A673 (cell line): ENCODE measurements at regions not wholly inside any gene's neighbourhood (a gene's known extent, or its start where the extent isn't known, plus 50 kb on each side); places are given as distances from the start of the nearest gene placed in this dataset.

Source experiments
- BruUV-seq: library from RNA; stranded (reverse); fragments of 400-500 nt; replicated peaks from 2 replicates; lab custom pipeline; 2021; lab: Mats Ljungman, UMichigan
- CTCF ChIA-PET: fragments of 300-600 bp; sonication (Branson Sonifier 250); formaldehyde crosslinking; loops from one replicate; lab custom pipeline; 2022; ENCODE audit warnings: antibody characterized with exemption; lab: Charles Lee
- POLR2A ChIA-PET: fragments of 300-600 bp; sonication (Branson Sonifier 250); formaldehyde crosslinking; loops from one replicate; lab custom pipeline; 2022; ENCODE audit warnings: antibody characterized with exemption; ENCODE audit not compliant: low non-redundant PET; lab: Charles Lee
- DNase-seq: peaks from one replicate; pipeline ENCODE4 v3.0.0-alpha.2; 2015; ENCODE audit warnings: low spot score
- H3K27ac ChIP-seq: fragments of 200-600 bp; sonication (generic); 2 replicates; pipeline ENCODE4 v1.5.1; 2016; ENCODE audit warnings: mixed run types, low read depth, mild to moderate bottlenecking, mixed read lengths, antibody characterized with exemption, low read length; ENCODE audit not compliant: poor library complexity, severe bottlenecking
- H3K27me3 ChIP-seq: fragments of 200-600 bp; sonication (generic); replicated peaks from 2 replicates; pipeline ENCODE4 v1.6.1; 2017; ENCODE audit warnings: mixed run types, low read depth, mild to moderate bottlenecking, mixed read lengths, antibody characterized with exemption, low read length; ENCODE audit not compliant: insufficient read depth, poor library complexity
- H3K36me3 ChIP-seq: fragments of 200-600 bp; sonication (generic); 2 replicates; pipeline ENCODE4 v1.6.1; 2016; ENCODE audit warnings: mixed run types, mild to moderate bottlenecking, mixed read lengths, antibody characterized with exemption, low read length; ENCODE audit not compliant: insufficient read depth, poor library complexity, severe bottlenecking
- H3K4me1 ChIP-seq: fragments of 200-600 bp; sonication (generic); 2 replicates; pipeline ENCODE4 v1.6.1; 2017; ENCODE audit warnings: mixed run types, mild to moderate bottlenecking, mixed read lengths, antibody characterized with exemption, low read length; ENCODE audit not compliant: insufficient read depth, poor library complexity, severe bottlenecking
- H3K4me3 ChIP-seq: fragments of 200-600 bp; sonication (generic); 2 replicates; pipeline ENCODE4 v1.5.1; 2016; ENCODE audit warnings: low read depth, mixed run types, mild to moderate bottlenecking, mixed read lengths, low read length; ENCODE audit not compliant: poor library complexity, severe bottlenecking
- H3K9me3 ChIP-seq: fragments of 200-600 bp; sonication (generic); 2 replicates; pipeline ENCODE4 v1.6.1; 2016; ENCODE audit warnings: mixed run types, low read depth, mild to moderate bottlenecking, mixed read lengths, antibody characterized with exemption, low read length; ENCODE audit not compliant: poor library complexity, severe bottlenecking
- EZH2 ChIP-seq: fragments of 200-600 bp; sonication (generic); IDR thresholded peaks from 2 replicates; pipeline ENCODE4 v1.6.1; 2017; ENCODE audit warnings: borderline replicate concordance, low read depth, mild to moderate bottlenecking, mixed read lengths, antibody characterized with exemption, low read length; ENCODE audit not compliant: poor library complexity, severe bottlenecking
- intact Hi-C: fragments of 100-400 bp; cut with micrococcal nuclease; formaldehyde crosslinking; loops from one replicate; pipeline ENCODE4 v1.10.0; 2022; ENCODE audit not compliant: unreplicated experiment
- TF ChIP-seq, protein P1 (sequence below): fragments of 300-800, 200-600 bp; sonication (generic); conservative IDR thresholded peaks from 2 replicates; pipeline ENCODE4 v1.5.1; 2017; ENCODE audit warnings: low read depth, mild to moderate bottlenecking, antibody characterized with exemption, low read length, moderate library complexity, mixed read lengths

DNA sequence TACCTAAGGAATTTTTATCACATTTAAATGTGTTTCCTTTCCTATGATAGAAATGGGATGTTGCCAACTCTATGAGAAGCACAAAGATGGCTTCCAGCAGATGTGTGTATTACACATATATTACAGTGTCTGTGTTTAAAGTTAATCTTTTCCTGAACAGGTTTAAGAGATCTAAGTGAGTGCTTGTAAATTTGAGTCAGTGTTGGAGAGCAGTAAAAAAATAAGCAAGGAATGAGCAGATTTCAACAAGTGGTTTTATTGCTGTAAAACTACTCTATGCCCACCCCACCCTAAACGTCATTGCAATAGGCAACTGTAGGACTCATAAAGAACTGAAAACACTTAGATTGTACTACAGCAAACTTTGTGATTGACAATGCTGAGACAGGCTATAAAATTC is 248.7 kb downstream of the KLF5 start:
- H3K27me3 ChIP-seq = no peaks in the 10 kb centered on the region
- no peaks in the 10 kb centered on the region for H3K4me1 ChIP-seq
- ChIA-PET POLR2A (no interaction called here), CTCF (no interaction called here)
- H3K9me3 ChIP-seq = no peaks in the 10 kb centered on the region
- TF ChIP-seq, protein P1, sequence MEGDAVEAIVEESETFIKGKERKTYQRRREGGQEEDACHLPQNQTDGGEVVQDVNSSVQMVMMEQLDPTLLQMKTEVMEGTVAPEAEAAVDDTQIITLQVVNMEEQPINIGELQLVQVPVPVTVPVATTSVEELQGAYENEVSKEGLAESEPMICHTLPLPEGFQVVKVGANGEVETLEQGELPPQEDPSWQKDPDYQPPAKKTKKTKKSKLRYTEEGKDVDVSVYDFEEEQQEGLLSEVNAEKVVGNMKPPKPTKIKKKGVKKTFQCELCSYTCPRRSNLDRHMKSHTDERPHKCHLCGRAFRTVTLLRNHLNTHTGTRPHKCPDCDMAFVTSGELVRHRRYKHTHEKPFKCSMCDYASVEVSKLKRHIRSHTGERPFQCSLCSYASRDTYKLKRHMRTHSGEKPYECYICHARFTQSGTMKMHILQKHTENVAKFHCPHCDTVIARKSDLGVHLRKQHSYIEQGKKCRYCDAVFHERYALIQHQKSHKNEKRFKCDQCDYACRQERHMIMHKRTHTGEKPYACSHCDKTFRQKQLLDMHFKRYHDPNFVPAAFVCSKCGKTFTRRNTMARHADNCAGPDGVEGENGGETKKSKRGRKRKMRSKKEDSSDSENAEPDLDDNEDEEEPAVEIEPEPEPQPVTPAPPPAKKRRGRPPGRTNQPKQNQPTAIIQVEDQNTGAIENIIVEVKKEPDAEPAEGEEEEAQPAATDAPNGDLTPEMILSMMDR = no peak
- no peak for TF ChIP-seq EZH2
- H3K27ac ChIP-seq = no peak overlapping the region
- DNase-seq = no peak
- H3K4me3 ChIP-seq = no peak overlapping the region
- BruUV-seq = no TSS peak
- intact Hi-C loops = no loop called here
- no peaks in the 10 kb centered on the region for H3K36me3 ChIP-seq

DNA sequence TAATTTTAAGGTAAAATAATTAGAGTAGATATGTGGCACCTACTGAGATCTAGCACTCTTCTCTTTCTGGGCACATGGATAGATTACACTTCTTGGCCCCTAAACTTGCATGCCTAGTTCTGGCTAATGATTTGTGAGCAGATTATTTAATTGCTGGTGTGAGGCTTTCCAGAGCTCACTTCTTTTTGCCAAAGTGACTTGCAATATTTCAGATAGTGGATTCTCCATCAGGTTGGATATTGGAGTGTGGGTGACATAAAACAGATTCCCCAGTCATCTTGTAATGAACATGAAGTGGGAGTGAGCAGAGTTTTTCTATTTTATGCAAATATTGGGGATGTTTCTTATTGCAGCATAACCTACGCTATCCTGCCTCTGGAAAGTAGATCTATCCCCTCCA is 247.9 kb downstream of the KLF5 start:
- Histone ChIP-seq H3K9me3 (no peaks in the 10 kb centered on the region), H3K27ac (no peak overlapping the region), H3K4me3 (no peak overlapping the region), H3K27me3 (no peaks in the 10 kb centered on the region), H3K36me3 (no peaks in the 10 kb centered on the region), H3K4me1 (no peaks in the 10 kb centered on the region)
- CTCF ChIA-PET = no interaction called here
- no peak for TF ChIP-seq EZH2
- TF ChIP-seq, protein P1 = no peak
- DNase-seq = no peak
- no TSS peak for BruUV-seq
- POLR2A ChIA-PET = no interaction called here
- intact Hi-C loops = no loop called here

DNA sequence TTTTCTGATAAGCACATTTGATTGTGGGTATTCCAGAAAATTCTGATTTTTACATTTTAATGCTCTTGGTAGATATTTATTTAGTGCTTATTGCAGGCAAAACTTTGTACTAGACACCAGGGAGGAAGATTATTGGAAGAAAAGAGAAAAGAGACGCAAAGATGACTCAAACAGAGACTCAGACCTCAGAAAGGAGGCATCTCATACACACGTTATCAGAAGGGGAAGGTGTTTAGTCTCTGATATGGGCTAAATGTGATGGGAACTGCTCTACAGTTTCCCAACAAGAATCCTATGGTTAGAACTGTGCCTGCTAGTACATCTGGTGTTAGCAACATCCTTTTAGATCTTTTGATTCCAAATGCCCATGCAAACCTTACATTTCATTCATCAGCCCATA is 245.6 kb downstream of the KLF5 start:
- no peak overlapping the region for H3K27ac ChIP-seq
- H3K9me3 ChIP-seq = no peaks in the 10 kb centered on the region
- no peaks in the 10 kb centered on the region for H3K4me1 ChIP-seq
- CTCF ChIA-PET = no interaction called here
- POLR2A ChIA-PET = interaction anchor here (0.6 kb wide), 1 partner anchor 1762 kb away, joined by 3 read pairs; no protein-coding TSS in a partner anchor
- DNase-seq = no peak
- no peaks in the 10 kb centered on the region for H3K36me3 ChIP-seq
- no peak overlapping the region for H3K4me3 ChIP-seq
- TF ChIP-seq, protein P1 = no peak
- TF ChIP-seq EZH2 = no peak
- no peaks in the 10 kb centered on the region for H3K27me3 ChIP-seq
- intact Hi-C loops = no loop called here
- no TSS peak for BruUV-seq
